Testis (tissue), 2 donors: ENCODE measurements at regions not wholly inside any gene's neighbourhood (a gene's known extent, or its start where the extent isn't known, plus 50 kb on each side); places are given as distances from the start of the nearest gene placed in this dataset.

ENCODE experiments used
- DNase-seq: peaks from one replicate; pipeline ENCODE4 v3.0.0-alpha.2; 2019
- H3K27ac ChIP-seq, 2 donors: fragments of 200-600 bp; sonication (generic); one replicate each; pipeline ENCODE4 v1.5.1; 2019
- H3K27me3 ChIP-seq: fragments of 200-600 bp; sonication (generic); one replicate; pipeline ENCODE4 v1.5.1; 2019
- H3K36me3 ChIP-seq: fragments of 200-600 bp; sonication (generic); one replicate; pipeline ENCODE4 v1.5.1; 2017; ENCODE audit warnings: low read depth; ENCODE audit errors: missing control alignments
- H3K4me1 ChIP-seq: fragments of 200-600 bp; sonication (generic); one replicate; pipeline ENCODE4 v1.5.1; 2019
- H3K4me3 ChIP-seq, 2 donors: fragments of 200-600 bp; sonication (generic); one replicate each; pipeline ENCODE4 v1.5.1; 2017 to 2019
- H3K9me3 ChIP-seq: fragments of 200-600 bp; sonication (generic); one replicate; pipeline ENCODE4 v1.5.1; 2017
- POLR2A ChIP-seq: fragments of 450-650 bp; IDR thresholded peaks from one replicate; pipeline ENCODE4 v1.6.1; 2017; ENCODE audit warnings: antibody characterized with exemption, mild to moderate bottlenecking, moderate library complexity
- WGBS, 2 donors: methylation state at CpG; one replicate each; pipeline ENCODE4 v1.1.5; 2018; 5-methylcytosine and 5-hydroxymethylcytosine counted together
- intact Hi-C: fragments of 100-400 bp; cut with DNase I; formaldehyde crosslinking; loops from one replicate; pipeline ENCODE4 v1.15.1; 2023; ENCODE audit warnings: low total_unique reads
- TF ChIP-seq, protein P1 (sequence below), 3 experiments: fragments of 450-650 bp in 2 of 3; fragments of 200-600 bp in 1 of 3; sonication (generic) in 1 of 3; IDR thresholded peaks; one replicate each; pipeline ENCODE4 v1.5.1; 2016 to 2019; ENCODE audit warnings: antibody characterized with exemption in 3 of 3, mild to moderate bottlenecking in 2 of 3, moderate library complexity in 1 of 3

GRCh38 chr5:84673785-84674184 is 289.1 kb upstream of the EDIL3 start:
- no peaks in the 10 kb centered on the region for H3K4me1 ChIP-seq
- no peak for TF ChIP-seq POLR2A
- TF ChIP-seq, protein P1, sequence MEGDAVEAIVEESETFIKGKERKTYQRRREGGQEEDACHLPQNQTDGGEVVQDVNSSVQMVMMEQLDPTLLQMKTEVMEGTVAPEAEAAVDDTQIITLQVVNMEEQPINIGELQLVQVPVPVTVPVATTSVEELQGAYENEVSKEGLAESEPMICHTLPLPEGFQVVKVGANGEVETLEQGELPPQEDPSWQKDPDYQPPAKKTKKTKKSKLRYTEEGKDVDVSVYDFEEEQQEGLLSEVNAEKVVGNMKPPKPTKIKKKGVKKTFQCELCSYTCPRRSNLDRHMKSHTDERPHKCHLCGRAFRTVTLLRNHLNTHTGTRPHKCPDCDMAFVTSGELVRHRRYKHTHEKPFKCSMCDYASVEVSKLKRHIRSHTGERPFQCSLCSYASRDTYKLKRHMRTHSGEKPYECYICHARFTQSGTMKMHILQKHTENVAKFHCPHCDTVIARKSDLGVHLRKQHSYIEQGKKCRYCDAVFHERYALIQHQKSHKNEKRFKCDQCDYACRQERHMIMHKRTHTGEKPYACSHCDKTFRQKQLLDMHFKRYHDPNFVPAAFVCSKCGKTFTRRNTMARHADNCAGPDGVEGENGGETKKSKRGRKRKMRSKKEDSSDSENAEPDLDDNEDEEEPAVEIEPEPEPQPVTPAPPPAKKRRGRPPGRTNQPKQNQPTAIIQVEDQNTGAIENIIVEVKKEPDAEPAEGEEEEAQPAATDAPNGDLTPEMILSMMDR (IDR thresholded peaks at IDR 0.05): no peak
- H3K4me3 ChIP-seq: no peak overlapping the region
- H3K9me3 ChIP-seq: no peaks in the 10 kb centered on the region
- H3K27ac ChIP-seq: no peak overlapping the region
- no peaks in the 10 kb centered on the region for H3K27me3 ChIP-seq
- no peak for DNase-seq
- intact Hi-C loops: no loop called here
- no peaks in the 10 kb centered on the region for H3K36me3 ChIP-seq
- WGBS, 2 donors: 76 to 89% methylated on average over 3 of the region's 3 CpGs

DNA sequence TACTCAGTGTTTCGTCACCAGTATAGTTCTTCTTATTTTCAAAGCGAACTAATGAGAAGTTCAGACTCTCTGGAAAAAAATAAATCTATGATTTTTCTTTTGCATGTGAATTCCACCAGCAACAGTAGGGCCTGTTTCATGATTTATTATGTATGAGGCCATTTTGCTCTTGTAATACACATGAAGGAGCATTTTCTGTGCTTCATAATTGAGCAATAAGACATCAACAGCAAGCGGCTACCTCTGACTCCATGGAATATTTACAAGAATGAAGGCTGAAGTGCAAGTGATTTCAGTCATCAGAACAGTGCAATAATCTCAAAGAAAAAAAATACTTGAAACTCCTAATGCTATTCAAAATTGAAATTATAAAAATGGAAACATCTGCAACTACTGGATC is 282.9 kb upstream of the EDIL3 start:
- Histone ChIP-seq H3K9me3 (no peaks in the 10 kb centered on the region), H3K4me3 (no peak overlapping the region), H3K4me1 (no peaks in the 10 kb centered on the region), H3K36me3 (no peaks in the 10 kb centered on the region), H3K27me3 (no peaks in the 10 kb centered on the region), H3K27ac (no peak overlapping the region)
- intact Hi-C loops: no loop called here
- TF ChIP-seq, protein P1 (IDR thresholded peaks at IDR 0.05): no peak
- no peak for TF ChIP-seq POLR2A
- WGBS, 2 donors: 91 to 93% methylated on average over 3 of the region's 3 CpGs
- DNase-seq: no peak

DNA sequence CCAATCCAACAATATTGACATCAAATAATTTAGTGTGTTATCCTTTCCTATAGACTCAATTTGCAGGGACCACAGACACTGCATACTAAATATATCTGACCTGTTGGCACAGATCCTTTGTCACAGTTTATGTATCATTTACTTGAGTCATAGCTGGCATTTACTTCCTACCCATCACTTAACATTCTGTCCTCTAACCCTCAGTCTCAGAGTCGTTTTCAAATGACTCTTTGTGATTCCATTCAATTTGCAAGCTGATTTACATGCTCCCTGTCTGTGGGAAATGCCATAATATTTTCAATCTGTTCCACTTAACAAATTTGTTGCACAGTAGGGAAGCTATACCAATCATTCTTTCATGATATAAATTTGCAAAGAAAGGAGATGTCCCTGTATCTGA is 265.7 kb upstream of the EDIL3 start:
- no peaks in the 10 kb centered on the region for H3K36me3 ChIP-seq
- no peak for TF ChIP-seq POLR2A
- TF ChIP-seq, protein P1 (IDR thresholded peaks at IDR 0.05): no peak
- 24 to 69% methylated on average over 1 of the region's 1 CpG for WGBS, 2 donors
- DNase-seq: no peak
- H3K27me3 ChIP-seq: no peaks in the 10 kb centered on the region
- intact Hi-C loops: no loop called here
- H3K4me1 ChIP-seq: no peaks in the 10 kb centered on the region
- no peak overlapping the region for H3K27ac ChIP-seq
- H3K4me3 ChIP-seq: no peak overlapping the region
- H3K9me3 ChIP-seq: no peaks in the 10 kb centered on the region

- Histone ChIP-seq H3K36me3 (no peaks in the 10 kb centered on the region), H3K4me3 (no peak overlapping the region), H3K4me1 (no peaks in the 10 kb centered on the region), H3K27me3 (no peaks in the 10 kb centered on the region), H3K9me3 (no peaks in the 10 kb centered on the region), H3K27ac (no peak overlapping the region)
- no peak for TF ChIP-seq POLR2A
- TF ChIP-seq, protein P1 (IDR thresholded peaks at IDR 0.05): no peak
- intact Hi-C loops: no loop called here
- DNase-seq: no peak
- WGBS, 2 donors: 51 to 63% methylated on average over 2 of the region's 2 CpGs
These were observed 262.9 kb upstream of the EDIL3 start for GRCh38 chr5:84647581-84647980.

- Histone ChIP-seq H3K4me1 (no peaks in the 10 kb centered on the region), H3K4me3 (no peak overlapping the region), H3K27me3 (no peaks in the 10 kb centered on the region), H3K9me3 (no peaks in the 10 kb centered on the region), H3K36me3 (no peaks in the 10 kb centered on the region), H3K27ac (no peak overlapping the region)
- TF ChIP-seq, protein P1 (IDR thresholded peaks at IDR 0.05): no peak
- no peak for TF ChIP-seq POLR2A
- intact Hi-C loops: no loop called here
- no peak for DNase-seq
- WGBS, 2 donors: 82 to 84% methylated on average over 2 of the region's 2 CpGs
These were observed 258.1 kb upstream of the EDIL3 start for GRCh38 chr5:84642795-84643194.
